PC-9 (cell line): ENCODE measurements at regions not wholly inside any gene's neighbourhood (a gene's known extent, or its start where the extent isn't known, plus 50 kb on each side); places are given as distances from the start of the nearest gene placed in this dataset.

ENCODE experiments used
- CTCF ChIP-seq: fragments of 200-600 bp; sonication (generic); conservative IDR thresholded peaks from 2 replicates; pipeline ENCODE4 v1.6.1; 2017; ENCODE audit warnings: mixed run types, antibody characterized with exemption, mild to moderate bottlenecking, moderate library complexity
- EZH2 ChIP-seq: fragments of 200-600 bp; sonication (generic); IDR thresholded peaks from 2 replicates; pipeline ENCODE4 v1.8.0; 2017; ENCODE audit warnings: antibody characterized with exemption, low read depth

GRCh38 chrX:5823903-5824302, 404.8 kb downstream of the NLGN4X start:
- TF ChIP-seq CTCF, result no peak
- TF ChIP-seq EZH2, result no peak
